WTC11 (cell line): ENCODE measurements at regions not wholly inside any gene's neighbourhood (a gene's known extent, or its start where the extent isn't known, plus 50 kb on each side); places are given as distances from the start of the nearest gene placed in this dataset.

Source experiments
- ATAC-seq: fragments of 200-7000 bp; cut with Tn5 transposase; 2 replicates; pipeline ENCODE4 v1.10.0; 2021; ENCODE audit warnings: mild to moderate bottlenecking, moderate library complexity
- CTCF ChIA-PET: fragments of 300-600 bp; sonication (Branson Sonifier 250); formaldehyde crosslinking; loops from one replicate; lab custom pipeline; 2021; ENCODE audit warnings: antibody characterized with exemption; lab: Charles Lee
- POLR2A ChIA-PET: fragments of 350-600 bp; sonication (Branson Sonifier 250); formaldehyde crosslinking; loops from one replicate; lab custom pipeline; 2021; ENCODE audit warnings: antibody characterized with exemption; lab: Charles Lee
- DNase-seq: peaks from one replicate; pipeline ENCODE4 v3.0.0; 2021; ENCODE audit warnings: low spot score
- H3K27ac Mint-ChIP-seq: 2 replicates; pipeline ENCODE4 v1.8.0; 2021; ENCODE audit warnings: mixed read lengths
- H3K27me3 Mint-ChIP-seq: 2 replicates; pipeline ENCODE4 v1.8.0; 2021; ENCODE audit warnings: low read depth, mild to moderate bottlenecking, moderate library complexity, mixed read lengths
- H3K36me3 Mint-ChIP-seq: 2 replicates; pipeline ENCODE4 v1.8.0; 2021; ENCODE audit warnings: mixed read lengths
- H3K4me1 Mint-ChIP-seq: 2 replicates; pipeline ENCODE4 v1.8.0; 2022; ENCODE audit warnings: mixed read lengths
- H3K4me3 Mint-ChIP-seq: 2 replicates; pipeline ENCODE4 v1.8.0; 2021; ENCODE audit warnings: mild to moderate bottlenecking, moderate library complexity, mixed read lengths
- H3K9me3 Mint-ChIP-seq: 2 replicates; pipeline ENCODE4 v1.8.0; 2021; ENCODE audit warnings: mixed read lengths
- CREB1 ChIP-seq: sonication (generic); formaldehyde crosslinking; IDR thresholded peaks from 2 replicates; pipeline ENCODE4 v1.8.0; 2023; ENCODE audit warnings: mild to moderate bottlenecking, missing genetic modification reagents
- CREM ChIP-seq: sonication (generic); formaldehyde crosslinking; IDR thresholded peaks from 2 replicates; pipeline ENCODE4 v1.8.1; 2022; ENCODE audit warnings: mild to moderate bottlenecking, missing genetic modification reagents, moderate library complexity
- ELF4 ChIP-seq: sonication (generic); formaldehyde crosslinking; IDR thresholded peaks from 2 replicates; pipeline ENCODE4 v1.8.1; 2022; ENCODE audit warnings: low read depth, mild to moderate bottlenecking, moderate library complexity, missing genetic modification reagents
- ETV6 ChIP-seq: sonication (generic); formaldehyde crosslinking; IDR thresholded peaks from 2 replicates; pipeline ENCODE4 v1.8.1; 2022; ENCODE audit warnings: mild to moderate bottlenecking, missing genetic modification reagents
- IRF1 ChIP-seq: sonication (generic); formaldehyde crosslinking; IDR thresholded peaks from 2 replicates; pipeline ENCODE4 v1.8.0; 2023; ENCODE audit warnings: missing genetic modification reagents
- NFE2L1 ChIP-seq: sonication (generic); formaldehyde crosslinking; IDR thresholded peaks from 2 replicates; pipeline ENCODE4 v1.8.1; 2023; ENCODE audit warnings: missing genetic modification reagents
- NR1H2 ChIP-seq: sonication (generic); formaldehyde crosslinking; IDR thresholded peaks from 2 replicates; pipeline ENCODE4 v1.9.0; 2021; ENCODE audit warnings: mild to moderate bottlenecking, moderate library complexity, missing genetic modification reagents
- NR2C2 ChIP-seq: sonication (generic); formaldehyde crosslinking; IDR thresholded peaks from 2 replicates; pipeline ENCODE4 v1.8.0; 2022; ENCODE audit warnings: mild to moderate bottlenecking, missing genetic modification reagents
- OVOL2 ChIP-seq: fragments of 250-450 bp; sonication (Bioruptor Pico); IDR thresholded peaks from 2 replicates; pipeline ENCODE4 v1.9.0; 2021; ENCODE audit warnings: mild to moderate bottlenecking, borderline replicate concordance
- PREB ChIP-seq: sonication (generic); formaldehyde crosslinking; IDR thresholded peaks from 2 replicates; pipeline ENCODE4 v1.8.1; 2022; ENCODE audit warnings: mild to moderate bottlenecking, missing genetic modification reagents, moderate library complexity, borderline replicate concordance
- PRRX2 ChIP-seq: fragments of 250-450 bp; sonication (Bioruptor Pico); IDR thresholded peaks from 2 replicates; pipeline ENCODE4 v1.8.0; 2021; ENCODE audit warnings: mild to moderate bottlenecking
- TP53 ChIP-seq: sonication (generic); formaldehyde crosslinking; IDR thresholded peaks from 2 replicates; pipeline ENCODE4 v1.8.1; 2023; ENCODE audit warnings: mild to moderate bottlenecking, missing genetic modification reagents
- ZBTB43 ChIP-seq: sonication (generic); formaldehyde crosslinking; IDR thresholded peaks from 2 replicates; pipeline ENCODE4 v1.8.1; 2023; ENCODE audit warnings: mild to moderate bottlenecking, missing genetic modification reagents
- ZNF138 ChIP-seq: sonication (generic); formaldehyde crosslinking; conservative IDR thresholded peaks from 2 replicates; pipeline ENCODE4 v1.8.1; 2022; ENCODE audit warnings: mild to moderate bottlenecking, moderate library complexity, missing genetic modification reagents
- ZNF232 ChIP-seq: sonication (generic); formaldehyde crosslinking; IDR thresholded peaks from 2 replicates; pipeline ENCODE4 v1.8.0; 2022; ENCODE audit warnings: mild to moderate bottlenecking, missing genetic modification reagents
- ZNF396 ChIP-seq: fragments of 250-450 bp; sonication (Bioruptor Pico); IDR thresholded peaks from 2 replicates; pipeline ENCODE4 v1.8.0; 2021; ENCODE audit warnings: mild to moderate bottlenecking, moderate library complexity, borderline replicate concordance
- ZNF416 ChIP-seq: fragments of 250-450 bp; sonication (Bioruptor Pico); IDR thresholded peaks from 2 replicates; pipeline ENCODE4 v1.9.0; 2021; ENCODE audit warnings: mild to moderate bottlenecking, inconsistent platforms
- ZNF423 ChIP-seq: fragments of 250-450 bp; sonication (Bioruptor Pico); IDR thresholded peaks from 2 replicates; pipeline ENCODE4 v2.1.2; 2022; ENCODE audit warnings: mild to moderate bottlenecking, moderate library complexity
- ZNF671 ChIP-seq: fragments of 250-450 bp; sonication (Bioruptor Pico); IDR thresholded peaks from 2 replicates; pipeline ENCODE4 v1.8.0; 2021; ENCODE audit warnings: mild to moderate bottlenecking
- TF ChIP-seq, protein P1 (sequence below): fragments of 250-450 bp; sonication (Bioruptor Pico); IDR thresholded peaks from 2 replicates; pipeline ENCODE4 v1.9.0; 2021; ENCODE audit warnings: moderate library complexity, mild to moderate bottlenecking, inconsistent platforms, borderline replicate concordance
- TF ChIP-seq, protein P2 (sequence below): sonication (generic); formaldehyde crosslinking; IDR thresholded peaks from 2 replicates; pipeline ENCODE4 v1.8.0; 2022; ENCODE audit warnings: mild to moderate bottlenecking, missing genetic modification reagents
- TF ChIP-seq, protein P3 (sequence below): sonication (generic); formaldehyde crosslinking; IDR thresholded peaks from 2 replicates; pipeline ENCODE4 v1.8.0; 2022; ENCODE audit warnings: mild to moderate bottlenecking, missing genetic modification reagents
- TF ChIP-seq, protein P4 (sequence below): fragments of 250-450 bp; sonication (Bioruptor Pico); conservative IDR thresholded peaks from 2 replicates; pipeline ENCODE4 v1.9.0; 2021; ENCODE audit warnings: mild to moderate bottlenecking
- TF ChIP-seq, protein P5 (sequence below): sonication (generic); formaldehyde crosslinking; IDR thresholded peaks from 2 replicates; pipeline ENCODE4 v1.8.0; 2023; ENCODE audit warnings: missing genetic modification reagents, mild to moderate bottlenecking, borderline replicate concordance

- TF ChIP-seq PRRX2 (CRISPR knock-in tag) (no peak), ZNF671 (no peak), ETV6 (CRISPR knock-in tag) (no peak), CREM (CRISPR knock-in tag) (no peak), CREB1 (CRISPR knock-in tag) (no peak), PREB (no peak), ZNF232 (CRISPR knock-in tag) (no peak), ELF4 (no peak), NR1H2 (CRISPR knock-in tag) (no peak), OVOL2 (CRISPR knock-in tag) (no peak), IRF1 (CRISPR knock-in tag) (no peak), TP53 (CRISPR knock-in tag) (no peak)
- TF ChIP-seq, protein P1, sequence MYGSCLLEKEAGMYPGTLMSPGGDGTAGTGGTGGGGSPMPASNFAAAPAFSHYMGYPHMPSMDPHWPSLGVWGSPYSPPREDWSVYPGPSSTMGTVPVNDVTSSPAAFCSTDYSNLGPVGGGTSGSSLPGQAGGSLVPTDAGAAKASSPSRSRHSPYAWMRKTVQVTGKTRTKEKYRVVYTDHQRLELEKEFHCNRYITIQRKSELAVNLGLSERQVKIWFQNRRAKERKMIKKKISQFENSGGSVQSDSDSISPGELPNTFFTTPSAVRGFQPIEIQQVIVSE (CRISPR knock-in tag) = no peak
- TF ChIP-seq, protein P2, sequence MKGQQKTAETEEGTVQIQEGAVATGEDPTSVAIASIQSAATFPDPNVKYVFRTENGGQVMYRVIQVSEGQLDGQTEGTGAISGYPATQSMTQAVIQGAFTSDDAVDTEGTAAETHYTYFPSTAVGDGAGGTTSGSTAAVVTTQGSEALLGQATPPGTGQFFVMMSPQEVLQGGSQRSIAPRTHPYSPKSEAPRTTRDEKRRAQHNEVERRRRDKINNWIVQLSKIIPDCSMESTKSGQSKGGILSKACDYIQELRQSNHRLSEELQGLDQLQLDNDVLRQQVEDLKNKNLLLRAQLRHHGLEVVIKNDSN (CRISPR knock-in tag) = no peak
- TF ChIP-seq, protein P3, sequence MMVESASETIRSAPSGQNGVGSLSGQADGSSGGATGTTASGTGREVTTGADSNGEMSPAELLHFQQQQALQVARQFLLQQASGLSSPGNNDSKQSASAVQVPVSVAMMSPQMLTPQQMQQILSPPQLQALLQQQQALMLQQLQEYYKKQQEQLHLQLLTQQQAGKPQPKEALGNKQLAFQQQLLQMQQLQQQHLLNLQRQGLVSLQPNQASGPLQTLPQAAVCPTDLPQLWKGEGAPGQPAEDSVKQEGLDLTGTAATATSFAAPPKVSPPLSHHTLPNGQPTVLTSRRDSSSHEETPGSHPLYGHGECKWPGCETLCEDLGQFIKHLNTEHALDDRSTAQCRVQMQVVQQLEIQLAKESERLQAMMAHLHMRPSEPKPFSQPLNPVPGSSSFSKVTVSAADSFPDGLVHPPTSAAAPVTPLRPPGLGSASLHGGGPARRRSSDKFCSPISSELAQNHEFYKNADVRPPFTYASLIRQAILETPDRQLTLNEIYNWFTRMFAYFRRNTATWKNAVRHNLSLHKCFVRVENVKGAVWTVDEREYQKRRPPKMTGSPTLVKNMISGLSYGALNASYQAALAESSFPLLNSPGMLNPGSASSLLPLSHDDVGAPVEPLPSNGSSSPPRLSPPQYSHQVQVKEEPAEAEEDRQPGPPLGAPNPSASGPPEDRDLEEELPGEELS (CRISPR knock-in tag) = no peak
Observed at GRCh38 chr14:43105305-43105704, 1401.8 kb downstream of the FSCB start (continued).

DNA sequence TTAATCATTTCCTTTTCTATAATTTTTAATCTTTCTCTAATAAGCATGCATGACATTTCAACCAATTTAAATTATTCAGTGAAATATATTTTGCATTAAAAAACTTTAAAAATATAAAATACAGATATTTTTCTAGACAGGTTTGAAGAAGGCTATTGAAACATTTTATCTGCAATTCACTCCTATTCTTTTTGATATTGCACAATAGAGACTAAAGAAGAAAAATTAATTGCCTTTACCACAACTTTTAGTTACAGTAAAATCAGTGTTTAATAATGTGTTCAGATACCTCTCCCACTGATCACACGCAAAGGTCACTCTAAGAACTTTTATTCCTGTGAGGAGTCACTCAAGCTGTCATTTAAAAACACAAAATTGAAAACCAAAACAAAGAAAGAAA, 1416.7 kb downstream of the FSCB start:
- CTCF ChIA-PET = no interaction called here
- peaks cover 8% of the 10 kb centered on the region for H3K9me3 Mint-ChIP-seq
- ATAC-seq = no peak
- H3K4me1 Mint-ChIP-seq = no peaks in the 10 kb centered on the region
- H3K4me3 Mint-ChIP-seq = no peak overlapping the region
- POLR2A ChIA-PET = no interaction called here
- H3K36me3 Mint-ChIP-seq = no peaks in the 10 kb centered on the region
- no peak for DNase-seq
- H3K27ac Mint-ChIP-seq = no peak overlapping the region
- no peaks in the 10 kb centered on the region for H3K27me3 Mint-ChIP-seq
- TF ChIP-seq ZNF138 (CRISPR knock-in tag) = no peak
- TF ChIP-seq ZNF416 (CRISPR knock-in tag) = no peak
- TF ChIP-seq ETV6 (CRISPR knock-in tag) = no peak
- TF ChIP-seq, protein P4, sequence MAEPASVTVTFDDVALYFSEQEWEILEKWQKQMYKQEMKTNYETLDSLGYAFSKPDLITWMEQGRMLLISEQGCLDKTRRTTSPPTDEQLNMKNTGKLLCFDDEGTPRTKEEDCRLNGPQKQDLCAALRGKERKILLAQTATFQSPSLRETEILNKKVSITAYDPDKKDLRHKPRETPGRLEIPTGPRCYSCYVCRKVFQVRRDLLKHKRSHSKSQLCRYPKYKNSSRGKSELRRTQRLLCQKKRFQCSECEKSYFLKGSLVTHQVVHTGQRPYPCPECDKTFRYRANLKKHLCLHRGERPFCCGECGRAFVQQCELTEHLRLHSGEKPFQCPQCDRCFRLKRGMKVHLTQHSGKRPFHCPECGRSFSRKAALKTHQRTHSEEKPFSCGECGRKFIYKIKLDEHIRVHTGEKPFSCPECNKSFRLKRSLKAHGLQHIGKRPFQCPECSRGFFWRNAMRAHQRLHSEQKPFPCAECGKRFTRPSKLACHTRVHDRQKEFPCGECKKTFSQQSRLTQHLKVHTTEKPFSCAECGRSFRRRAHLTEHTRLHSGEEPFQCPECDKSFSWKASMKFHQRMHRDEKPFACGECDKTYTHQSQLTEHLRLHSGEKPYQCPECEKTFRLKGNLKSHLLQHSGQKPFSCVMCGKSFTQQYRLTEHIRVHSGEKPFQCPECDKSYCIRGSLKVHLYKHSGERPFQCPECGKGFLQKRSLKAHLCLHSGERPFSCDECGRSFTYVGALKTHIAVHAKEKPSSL (CRISPR knock-in tag) = no peak
- TF ChIP-seq, protein P5, sequence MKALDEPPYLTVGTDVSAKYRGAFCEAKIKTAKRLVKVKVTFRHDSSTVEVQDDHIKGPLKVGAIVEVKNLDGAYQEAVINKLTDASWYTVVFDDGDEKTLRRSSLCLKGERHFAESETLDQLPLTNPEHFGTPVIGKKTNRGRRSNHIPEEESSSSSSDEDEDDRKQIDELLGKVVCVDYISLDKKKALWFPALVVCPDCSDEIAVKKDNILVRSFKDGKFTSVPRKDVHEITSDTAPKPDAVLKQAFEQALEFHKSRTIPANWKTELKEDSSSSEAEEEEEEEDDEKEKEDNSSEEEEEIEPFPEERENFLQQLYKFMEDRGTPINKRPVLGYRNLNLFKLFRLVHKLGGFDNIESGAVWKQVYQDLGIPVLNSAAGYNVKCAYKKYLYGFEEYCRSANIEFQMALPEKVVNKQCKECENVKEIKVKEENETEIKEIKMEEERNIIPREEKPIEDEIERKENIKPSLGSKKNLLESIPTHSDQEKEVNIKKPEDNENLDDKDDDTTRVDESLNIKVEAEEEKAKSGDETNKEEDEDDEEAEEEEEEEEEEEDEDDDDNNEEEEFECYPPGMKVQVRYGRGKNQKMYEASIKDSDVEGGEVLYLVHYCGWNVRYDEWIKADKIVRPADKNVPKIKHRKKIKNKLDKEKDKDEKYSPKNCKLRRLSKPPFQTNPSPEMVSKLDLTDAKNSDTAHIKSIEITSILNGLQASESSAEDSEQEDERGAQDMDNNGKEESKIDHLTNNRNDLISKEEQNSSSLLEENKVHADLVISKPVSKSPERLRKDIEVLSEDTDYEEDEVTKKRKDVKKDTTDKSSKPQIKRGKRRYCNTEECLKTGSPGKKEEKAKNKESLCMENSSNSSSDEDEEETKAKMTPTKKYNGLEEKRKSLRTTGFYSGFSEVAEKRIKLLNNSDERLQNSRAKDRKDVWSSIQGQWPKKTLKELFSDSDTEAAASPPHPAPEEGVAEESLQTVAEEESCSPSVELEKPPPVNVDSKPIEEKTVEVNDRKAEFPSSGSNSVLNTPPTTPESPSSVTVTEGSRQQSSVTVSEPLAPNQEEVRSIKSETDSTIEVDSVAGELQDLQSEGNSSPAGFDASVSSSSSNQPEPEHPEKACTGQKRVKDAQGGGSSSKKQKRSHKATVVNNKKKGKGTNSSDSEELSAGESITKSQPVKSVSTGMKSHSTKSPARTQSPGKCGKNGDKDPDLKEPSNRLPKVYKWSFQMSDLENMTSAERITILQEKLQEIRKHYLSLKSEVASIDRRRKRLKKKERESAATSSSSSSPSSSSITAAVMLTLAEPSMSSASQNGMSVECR (CRISPR knock-in tag) = no peak
- TF ChIP-seq NFE2L1 = no peak
- TF ChIP-seq NR2C2 = no peak
- TF ChIP-seq, protein P2 (CRISPR knock-in tag) = no peak
- no peak for TF ChIP-seq ZNF396
- no peak for TF ChIP-seq ZNF423
- no peak for TF ChIP-seq ZBTB43 (CRISPR knock-in tag)
- no peak for TF ChIP-seq PRRX2 (CRISPR knock-in tag)
